ENCODE measurements at regions not wholly inside any gene's neighbourhood (a gene's known extent, or its start where the extent isn't known, plus 50 kb on each side); places are given as distances from the start of the nearest gene placed in this dataset.

- TF ChIP-seq CTCF (IDR thresholded peaks at IDR 0.05) (no peak), POLR2A (IDR thresholded peaks at IDR 0.05) (no peak)
Observed at GRCh38 chr6:169384291-169384690, 130.6 kb upstream of the THBS2 start.

Data from esophagus squamous epithelium (tissue), 4 donors.